Osteoblast (primary cell): ENCODE measurements at regions not wholly inside any gene's neighbourhood (a gene's known extent, or its start where the extent isn't known, plus 50 kb on each side); places are given as distances from the start of the nearest gene placed in this dataset.

Experiments
- DNase-seq: peaks from one replicate; pipeline ENCODE4 v3.0.0; 2011; ENCODE audit warnings: low spot score, mixed read lengths; ENCODE audit not compliant: insufficient read length; ENCODE audit errors: missing footprints
- H2AFZ ChIP-seq: 2 replicates; pipeline ENCODE4 v1.6.0; 2011; ENCODE audit warnings: mild to moderate bottlenecking, low read length
- H3K27ac ChIP-seq: 2 replicates; pipeline ENCODE4 v1.5.1; 2011; ENCODE audit warnings: mild to moderate bottlenecking, low read depth, low read length, moderate library complexity
- H3K27me3 ChIP-seq: 2 replicates; pipeline ENCODE4 v1.6.0; 2012; ENCODE audit warnings: mild to moderate bottlenecking, control low read depth, inconsistent platforms, low read length, moderate library complexity; ENCODE audit not compliant: insufficient read depth
- H3K36me3 ChIP-seq: 2 replicates; pipeline ENCODE4 v1.5.1; 2011; ENCODE audit warnings: mild to moderate bottlenecking, low read length, control low read depth, moderate library complexity; ENCODE audit not compliant: insufficient read depth
- H3K4me1 ChIP-seq: 2 replicates; pipeline ENCODE4 v1.5.1; 2011; ENCODE audit warnings: mild to moderate bottlenecking, low read length, control low read depth, moderate library complexity; ENCODE audit not compliant: insufficient read depth
- H3K4me2 ChIP-seq: 2 replicates; pipeline ENCODE4 v1.6.0; 2011; ENCODE audit warnings: mild to moderate bottlenecking, low read length; ENCODE audit not compliant: insufficient read depth
- H3K4me3 ChIP-seq: fragments of 200-600 bp; sonication (generic); 3 replicates; pipeline ENCODE4 v1.5.1; 2012; ENCODE audit warnings: mild to moderate bottlenecking, low read length, inconsistent platforms; ENCODE audit not compliant: insufficient read depth
- H3K79me2 ChIP-seq: 2 replicates; pipeline ENCODE4 v1.6.0; 2012; ENCODE audit warnings: mild to moderate bottlenecking, low read length, control low read depth, inconsistent platforms; ENCODE audit not compliant: insufficient read depth
- H3K9me3 ChIP-seq: 2 replicates; pipeline ENCODE4 v1.5.1; 2011; ENCODE audit warnings: low read depth, low read length, control low read depth
- H4K20me1 ChIP-seq: 2 replicates; pipeline ENCODE4 v1.6.0; 2012; ENCODE audit warnings: mild to moderate bottlenecking, low read length, control low read depth; ENCODE audit not compliant: insufficient read depth
- TF ChIP-seq, protein P1 (sequence below): IDR thresholded peaks from 2 replicates; pipeline ENCODE4 v1.5.1; 2011; ENCODE audit warnings: mild to moderate bottlenecking, low read depth, low read length, moderate library complexity; ENCODE audit errors: extremely low read depth

DNA sequence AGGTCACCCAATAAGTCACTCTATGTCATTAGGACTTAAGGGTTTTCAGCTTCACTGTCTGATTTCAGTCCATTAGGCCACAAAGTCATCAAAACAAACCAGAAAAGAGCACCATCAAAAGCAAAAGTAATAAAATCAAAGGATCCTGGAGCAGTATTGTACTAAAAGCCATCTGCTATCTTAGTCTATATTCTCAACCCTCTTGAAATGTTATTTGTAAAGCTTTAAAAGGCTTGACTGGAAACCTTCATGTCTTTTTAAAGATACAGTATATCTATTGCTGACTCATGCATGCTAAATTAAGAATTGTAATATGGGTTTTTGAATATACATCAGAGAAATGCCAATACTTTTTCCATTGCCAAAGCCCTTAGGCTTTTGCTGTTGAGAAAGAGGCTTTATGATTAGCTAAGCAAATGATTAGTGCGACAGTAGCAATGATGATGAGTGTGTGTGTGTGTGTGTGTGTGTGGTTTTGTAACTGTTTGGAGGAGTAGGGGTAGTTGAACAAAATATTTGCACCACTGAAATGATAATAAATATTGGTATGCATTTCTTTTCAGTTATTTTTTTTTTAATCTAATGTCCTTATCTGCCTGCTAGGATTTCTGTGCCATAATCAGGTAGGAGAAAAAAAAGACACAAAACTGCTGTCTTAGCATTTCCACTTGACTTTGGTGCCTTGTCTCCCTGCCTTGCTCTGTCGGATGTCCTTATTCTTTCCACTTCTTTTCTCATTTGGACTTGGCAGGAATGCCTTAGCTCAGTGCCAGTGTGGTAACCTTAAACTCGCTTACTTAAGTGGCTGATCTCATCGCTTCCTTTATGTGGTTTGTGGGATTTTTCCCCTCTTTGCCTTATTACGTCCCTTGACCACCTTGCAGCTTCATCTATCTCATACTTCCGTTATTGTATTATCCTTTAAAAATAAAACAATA lies 119.7 kb downstream of the PCDH7 start:
- no peaks in the 10 kb centered on the region for H3K36me3 ChIP-seq
- no peaks in the 10 kb centered on the region for H3K27me3 ChIP-seq
- TF ChIP-seq, protein P1, sequence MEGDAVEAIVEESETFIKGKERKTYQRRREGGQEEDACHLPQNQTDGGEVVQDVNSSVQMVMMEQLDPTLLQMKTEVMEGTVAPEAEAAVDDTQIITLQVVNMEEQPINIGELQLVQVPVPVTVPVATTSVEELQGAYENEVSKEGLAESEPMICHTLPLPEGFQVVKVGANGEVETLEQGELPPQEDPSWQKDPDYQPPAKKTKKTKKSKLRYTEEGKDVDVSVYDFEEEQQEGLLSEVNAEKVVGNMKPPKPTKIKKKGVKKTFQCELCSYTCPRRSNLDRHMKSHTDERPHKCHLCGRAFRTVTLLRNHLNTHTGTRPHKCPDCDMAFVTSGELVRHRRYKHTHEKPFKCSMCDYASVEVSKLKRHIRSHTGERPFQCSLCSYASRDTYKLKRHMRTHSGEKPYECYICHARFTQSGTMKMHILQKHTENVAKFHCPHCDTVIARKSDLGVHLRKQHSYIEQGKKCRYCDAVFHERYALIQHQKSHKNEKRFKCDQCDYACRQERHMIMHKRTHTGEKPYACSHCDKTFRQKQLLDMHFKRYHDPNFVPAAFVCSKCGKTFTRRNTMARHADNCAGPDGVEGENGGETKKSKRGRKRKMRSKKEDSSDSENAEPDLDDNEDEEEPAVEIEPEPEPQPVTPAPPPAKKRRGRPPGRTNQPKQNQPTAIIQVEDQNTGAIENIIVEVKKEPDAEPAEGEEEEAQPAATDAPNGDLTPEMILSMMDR: no peak
- no peaks in the 10 kb centered on the region for H3K79me2 ChIP-seq
- H3K4me1 ChIP-seq: no peaks in the 10 kb centered on the region
- H3K4me2 ChIP-seq: no peak overlapping the region
- no peak overlapping the region for H2AFZ ChIP-seq
- no peak overlapping the region for H3K27ac ChIP-seq
- H3K4me3 ChIP-seq: no peak overlapping the region
- no peaks in the 10 kb centered on the region for H4K20me1 ChIP-seq
- DNase-seq: no peak
- peaks cover 2% of the 10 kb centered on the region for H3K9me3 ChIP-seq

DNA sequence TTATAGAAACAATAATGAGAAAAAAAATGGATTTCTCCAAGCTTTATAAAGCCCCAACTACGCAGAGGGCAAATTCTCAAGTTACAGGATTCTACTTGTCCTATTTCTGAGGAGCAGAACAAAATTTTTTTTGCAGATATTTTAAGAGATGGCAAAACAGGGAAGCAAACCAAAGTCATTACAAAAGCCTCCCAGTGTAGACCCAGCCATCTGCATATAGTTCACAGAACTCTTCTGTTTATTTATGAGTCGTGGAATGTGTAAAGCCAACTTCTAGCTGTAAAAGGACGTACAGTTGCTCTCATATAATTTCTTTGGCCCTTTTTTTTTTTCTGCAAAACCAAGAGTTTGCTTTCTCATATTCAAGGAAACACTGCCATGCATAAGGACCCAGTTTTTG lies 120.4 kb downstream of the PCDH7 start:
- no peaks in the 10 kb centered on the region for H4K20me1 ChIP-seq
- H3K9me3 ChIP-seq: peaks cover 2% of the 10 kb centered on the region
- H3K27ac ChIP-seq: no peak overlapping the region
- H3K4me1 ChIP-seq: no peaks in the 10 kb centered on the region
- H3K36me3 ChIP-seq: no peaks in the 10 kb centered on the region
- DNase-seq: no peak
- H3K4me2 ChIP-seq: no peak overlapping the region
- H3K79me2 ChIP-seq: no peaks in the 10 kb centered on the region
- H2AFZ ChIP-seq: no peak overlapping the region
- no peak overlapping the region for H3K4me3 ChIP-seq
- no peaks in the 10 kb centered on the region for H3K27me3 ChIP-seq
- TF ChIP-seq, protein P1: no peak

DNA sequence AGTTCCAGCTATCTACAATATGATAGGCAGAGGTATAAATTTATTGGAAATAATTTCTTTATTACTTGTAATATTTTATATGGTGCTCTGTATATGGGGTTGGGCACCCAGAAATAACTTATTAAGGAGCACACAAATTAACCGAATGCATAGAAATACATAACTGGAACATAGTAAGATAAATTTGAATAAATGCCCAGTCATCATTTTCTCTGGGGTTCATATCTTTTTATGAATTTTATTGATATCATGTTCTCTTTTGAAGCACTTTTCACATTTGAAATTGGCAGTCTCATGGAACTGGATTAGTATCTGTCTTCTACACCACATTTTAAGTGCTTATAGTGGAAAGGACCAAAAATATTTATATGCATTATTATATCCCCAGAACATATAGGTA lies 122.0 kb downstream of the PCDH7 start:
- TF ChIP-seq, protein P1: no peak
- H3K4me3 ChIP-seq: no peak overlapping the region
- H3K9me3 ChIP-seq: peaks cover under 1% of the 10 kb centered on the region
- H3K79me2 ChIP-seq: no peaks in the 10 kb centered on the region
- H3K27ac ChIP-seq: no peak overlapping the region
- H3K4me1 ChIP-seq: no peaks in the 10 kb centered on the region
- no peak for DNase-seq
- no peak overlapping the region for H2AFZ ChIP-seq
- H4K20me1 ChIP-seq: no peaks in the 10 kb centered on the region
- H3K4me2 ChIP-seq: no peak overlapping the region
- H3K27me3 ChIP-seq: no peaks in the 10 kb centered on the region
- no peaks in the 10 kb centered on the region for H3K36me3 ChIP-seq

DNA sequence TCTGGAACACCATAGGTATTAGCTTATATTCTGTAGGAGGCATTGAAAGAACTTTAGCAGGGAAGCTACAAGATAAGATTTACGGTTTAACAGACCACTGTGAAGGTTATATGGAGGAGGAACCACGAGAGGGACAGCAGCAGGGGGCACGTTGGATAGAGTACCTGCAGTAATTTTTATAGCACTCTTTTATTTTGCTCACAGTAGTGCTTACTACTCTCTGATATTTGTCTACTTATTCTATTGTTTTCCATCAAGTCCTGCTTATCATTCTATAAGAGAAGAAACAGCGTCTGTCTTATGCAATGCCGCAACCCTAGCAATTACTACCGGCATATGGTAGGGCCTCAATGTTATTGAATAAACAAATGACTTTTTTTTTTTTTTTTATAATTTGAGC lies 122.5 kb downstream of the PCDH7 start:
- Histone ChIP-seq H4K20me1 (no peaks in the 10 kb centered on the region), H3K9me3 (no peaks in the 10 kb centered on the region), H3K27me3 (no peaks in the 10 kb centered on the region), H3K27ac (no peak overlapping the region), H3K79me2 (no peaks in the 10 kb centered on the region), H3K4me1 (no peaks in the 10 kb centered on the region), H3K4me3 (no peak overlapping the region), H3K4me2 (no peak overlapping the region), H2AFZ (no peak overlapping the region), H3K36me3 (no peaks in the 10 kb centered on the region)
- TF ChIP-seq, protein P1: no peak
- no peak for DNase-seq
